HG02623 (cell line): ENCODE measurements at regions not wholly inside any gene's neighbourhood (a gene's known extent, or its start where the extent isn't known, plus 50 kb on each side); places are given as distances from the start of the nearest gene placed in this dataset.
"Not testable (repeated sequence)": the region's sequence is repeated elsewhere in the genome, so short reads cannot be mapped to it uniquely, and the experiment has no call there.

Source experiments
- ATAC-seq: cut with Tn5 transposase; IDR thresholded peaks from one replicate; pipeline ENCODE4 v1.9.1; 2021; ENCODE audit warnings: moderate library complexity; ENCODE audit not compliant: unreplicated experiment

- not testable (repeated sequence) for ATAC-seq
Measured at GRCh38 chr21:5013455-5014304, 5507.7 kb upstream of the TPTE start.

- ATAC-seq = not testable (repeated sequence)
Measured at GRCh38 chr21:5015187-5015586, 5506.2 kb upstream of the TPTE start.

- peak; percentile 53 for ATAC-seq
Measured at GRCh38 chr21:5019120-5019519, 5502.3 kb upstream of the TPTE start.

DNA sequence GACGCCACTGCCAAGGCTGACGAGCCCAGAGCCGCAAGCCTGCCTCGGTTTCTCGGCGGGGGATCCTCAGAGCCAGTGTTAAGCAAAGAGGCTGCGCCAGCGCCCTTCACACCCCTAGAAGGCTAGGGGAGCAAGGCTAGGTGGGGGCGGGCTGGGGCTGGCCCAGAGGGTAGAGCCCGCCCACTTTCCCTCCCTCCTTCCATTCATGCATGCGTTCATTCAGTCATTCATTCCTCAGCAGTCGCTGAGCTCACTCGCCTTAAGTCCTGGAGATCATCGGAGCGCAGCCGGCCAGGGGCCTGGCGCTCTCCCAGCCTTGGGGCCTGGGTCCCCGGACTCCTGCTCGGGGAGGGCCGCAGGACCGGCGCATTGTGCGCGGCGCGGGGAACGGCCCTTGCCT is 5499.6 kb upstream of the TPTE start:
- peak; percentile 28 for ATAC-seq

DNA sequence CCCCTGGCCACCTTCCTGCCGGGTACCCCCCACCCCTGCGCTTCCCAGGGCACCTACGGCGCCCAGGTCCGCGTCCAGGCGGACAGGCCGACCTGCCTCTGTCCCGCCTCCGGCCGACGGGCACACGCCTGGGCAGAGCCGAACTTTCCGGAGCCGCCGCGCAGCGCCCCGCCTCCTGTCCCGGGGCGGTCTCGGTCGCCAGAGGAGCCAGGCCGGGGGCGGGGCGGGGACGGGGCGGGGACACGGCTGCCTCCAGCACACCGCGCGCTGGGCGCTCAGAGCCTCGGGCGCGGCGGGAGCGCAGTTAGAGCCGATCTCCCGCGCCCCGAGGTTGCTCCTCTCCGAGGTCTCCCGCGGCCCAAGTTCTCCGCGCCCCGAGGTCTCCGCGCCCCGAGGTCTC is 5499.1 kb upstream of the TPTE start:
- ATAC-seq = peak; percentile 35

DNA sequence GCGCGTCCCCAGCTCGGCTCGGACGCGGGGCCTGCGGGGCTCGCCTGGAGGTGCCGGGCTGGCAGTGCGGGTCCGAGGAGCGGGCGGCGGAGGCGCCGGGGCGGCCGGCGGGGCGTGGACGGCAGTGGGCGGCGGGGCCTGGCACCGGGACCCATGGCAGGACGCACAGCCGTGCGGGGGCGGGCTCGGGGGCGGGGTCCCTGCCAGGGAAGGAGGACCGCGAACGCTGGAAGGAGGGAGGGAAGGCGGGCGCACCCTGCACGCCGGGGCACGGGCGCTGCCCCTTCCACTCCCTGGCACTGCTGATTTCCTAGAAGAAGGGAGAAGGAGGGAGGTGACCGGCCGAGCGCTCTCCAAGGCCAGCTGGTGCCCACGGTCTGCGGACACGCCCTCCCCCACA is 5498.6 kb upstream of the TPTE start:
- ATAC-seq = not testable (repeated sequence)

GRCh38 chr21:5035147-5035546 is 5486.2 kb upstream of the TPTE start:
- not testable (repeated sequence) for ATAC-seq

DNA sequence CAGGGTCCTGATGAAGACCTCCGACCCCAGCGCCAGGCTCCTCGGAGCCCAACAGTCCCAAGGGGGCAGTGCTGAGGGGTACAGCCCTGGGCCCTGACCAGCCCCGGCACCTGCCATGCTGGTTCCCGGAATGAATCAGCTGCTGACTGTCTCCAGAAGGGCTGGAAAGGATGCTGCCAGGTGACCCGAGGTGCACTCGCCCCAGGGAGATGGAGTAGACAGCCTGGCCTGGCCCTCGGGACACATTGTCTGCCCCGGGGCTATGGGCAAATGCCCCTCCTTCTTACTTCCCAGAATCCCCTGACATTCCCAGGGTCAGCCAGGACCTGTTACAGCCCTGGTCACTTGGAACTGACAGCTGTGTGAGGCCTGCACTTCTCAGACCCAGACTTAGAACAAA is 5485.8 kb upstream of the TPTE start:
- not testable (repeated sequence) for ATAC-seq

DNA sequence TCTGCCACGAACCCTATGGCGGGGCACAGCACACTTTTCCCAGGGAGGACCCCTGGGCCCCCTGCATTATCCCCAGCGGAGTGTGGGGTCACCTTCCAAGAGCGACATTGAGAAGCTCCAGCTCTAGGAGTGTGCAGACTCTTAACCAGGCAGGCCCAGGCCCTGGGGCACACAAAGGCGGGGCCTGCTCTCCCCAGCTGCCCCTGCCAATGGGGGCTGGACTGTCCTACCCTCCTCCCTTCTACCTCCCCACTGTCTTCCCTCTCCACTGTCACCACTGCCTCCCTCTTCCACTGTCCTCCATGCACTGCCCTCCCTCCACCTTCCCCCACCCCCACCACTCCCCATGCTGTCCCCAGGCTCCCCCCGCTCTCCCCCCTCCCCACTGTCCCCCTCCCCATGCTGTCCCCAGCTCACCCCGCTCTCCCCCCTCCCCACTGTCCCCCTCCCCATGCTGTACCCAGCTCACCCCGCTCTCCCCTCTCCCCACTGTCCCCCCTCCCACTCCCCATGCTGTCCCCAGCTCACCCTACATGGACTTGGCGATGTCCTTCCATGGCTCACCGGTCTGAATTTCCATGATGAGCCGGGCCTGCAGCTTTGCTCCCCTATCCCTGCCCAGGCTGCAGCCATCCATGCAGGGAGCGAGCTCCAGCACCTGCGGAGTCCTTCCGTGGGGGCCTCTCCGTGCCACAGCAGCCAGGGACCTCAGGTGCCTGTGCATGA is 5483.6 kb upstream of the TPTE start:
- not testable (repeated sequence) for ATAC-seq

- not testable (repeated sequence) for ATAC-seq
Measured at GRCh38 chr21:5039926-5040325, 5481.5 kb upstream of the TPTE start.

DNA sequence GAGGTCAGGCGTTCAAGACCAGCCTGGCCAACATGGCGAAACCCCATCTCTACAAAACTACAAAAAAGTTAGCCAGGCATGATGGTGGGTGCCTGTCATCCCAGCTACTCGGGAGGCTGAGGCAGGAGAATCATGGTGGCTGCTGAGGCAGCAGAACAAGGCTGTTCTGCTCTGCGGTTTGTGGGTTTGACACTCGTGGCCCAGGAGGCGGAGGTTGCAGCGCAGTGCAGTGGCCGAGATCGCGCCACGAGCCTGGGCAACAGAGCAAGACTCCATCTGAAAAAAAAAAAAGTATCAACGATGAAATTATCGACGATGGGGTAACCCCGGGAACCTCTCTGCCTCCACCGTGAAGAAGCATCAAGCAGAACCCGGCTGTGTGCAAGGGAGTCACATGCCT is 5478.8 kb upstream of the TPTE start:
- not testable (repeated sequence) for ATAC-seq

- ATAC-seq = not testable (repeated sequence)
Measured at GRCh38 chr21:5044812-5045211, 5476.6 kb upstream of the TPTE start.

- not testable (repeated sequence) for ATAC-seq
Measured at GRCh38 chr21:5051303-5052018, 5469.9 kb upstream of the TPTE start.

DNA sequence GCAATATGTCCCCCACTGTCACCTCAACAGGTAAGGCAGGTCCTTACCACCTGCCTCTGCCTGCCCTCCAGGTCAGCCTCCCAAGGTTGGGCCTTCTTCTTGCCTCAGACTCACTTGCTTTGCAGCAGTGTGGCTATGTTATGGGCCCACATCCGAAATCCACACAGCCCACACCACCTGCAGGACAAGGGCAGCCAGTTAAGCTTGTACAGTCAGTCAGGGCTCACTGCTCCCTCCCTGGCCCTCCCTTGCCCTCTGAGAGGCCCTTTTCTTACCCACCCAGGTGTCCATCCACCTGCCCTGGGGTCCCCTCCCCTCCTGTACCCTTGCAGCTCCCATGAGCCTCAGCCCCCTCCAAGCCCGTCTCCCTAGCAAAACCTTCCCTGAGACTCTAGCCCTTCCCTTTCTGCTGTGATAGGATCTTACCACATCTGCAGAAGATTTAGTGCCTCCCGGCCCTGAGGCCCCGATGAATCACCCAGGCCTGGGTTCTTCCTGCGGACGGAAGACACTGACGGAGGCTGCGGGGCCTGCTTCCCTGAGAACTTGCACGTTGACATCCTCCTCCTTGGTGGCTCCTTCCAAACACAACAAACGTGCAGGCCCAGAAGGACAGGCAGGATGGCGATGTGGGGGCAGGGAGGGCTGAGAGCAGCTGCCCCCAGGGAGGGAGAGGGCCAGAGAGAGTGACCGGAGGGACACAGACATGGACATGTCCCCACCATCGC is 5466.2 kb upstream of the TPTE start:
- ATAC-seq = not testable (repeated sequence)

- ATAC-seq = not testable (repeated sequence)
Measured at GRCh38 chr21:5055996-5056962, 5465.1 kb upstream of the TPTE start.

GRCh38 chr21:5057077-5057476 is 5464.3 kb upstream of the TPTE start:
- ATAC-seq = not testable (repeated sequence)

GRCh38 chr21:5060364-5061083 is 5460.9 kb upstream of the TPTE start:
- ATAC-seq = not testable (repeated sequence)

- ATAC-seq = not testable (repeated sequence)
Measured at GRCh38 chr21:5064581-5065142, 5456.7 kb upstream of the TPTE start.
